ENCODE measurements at regions not wholly inside any gene's neighbourhood (a gene's known extent, or its start where the extent isn't known, plus 50 kb on each side); places are given as distances from the start of the nearest gene placed in this dataset.

- no peak for TF ChIP-seq NFIC (IDR thresholded peaks at IDR 0.05)
- TF ChIP-seq TEAD4 (IDR thresholded peaks at IDR 0.05), result no peak
- TF ChIP-seq EGR1 (IDR thresholded peaks at IDR 0.05), result no peak
- no peak for TF ChIP-seq TAF1 (IDR thresholded peaks at IDR 0.05; ENCODE audit: low read depth)
- no peak for TF ChIP-seq REST (IDR thresholded peaks at IDR 0.05; ENCODE audit: low read depth)
- no peak for TF ChIP-seq YY1 (IDR thresholded peaks at IDR 0.05; ENCODE audit: low read depth)
- no peak for TF ChIP-seq CREB1 (IDR thresholded peaks at IDR 0.05; ENCODE audit: low read depth)
- no peak for TF ChIP-seq MAX (IDR thresholded peaks at IDR 0.05)
- TF ChIP-seq RAD21 (IDR thresholded peaks at IDR 0.05; ENCODE audit: low read depth), result no peak
- no peak for TF ChIP-seq EP300 (IDR thresholded peaks at IDR 0.05; ENCODE audit: borderline replicate concordance)
- no peak for TF ChIP-seq ZBTB7A (IDR thresholded peaks at IDR 0.05; ENCODE audit: low read depth)
- TF ChIP-seq USF1 (IDR thresholded peaks at IDR 0.05), result no peak
- no peak for TF ChIP-seq TCF12 (IDR thresholded peaks at IDR 0.05; ENCODE audit: low read depth)
- TF ChIP-seq FOXM1 (IDR thresholded peaks at IDR 0.05; ENCODE audit: borderline replicate concordance, low read depth), result no peak
- no peak for TF ChIP-seq CEBPB (IDR thresholded peaks at IDR 0.05)
Measured at GRCh38 chr1:164272156-164272555, 286.8 kb upstream of the PBX1 start.

GRCh38 chr1:164296172-164296571 lies 262.8 kb upstream of the PBX1 start:
- TF ChIP-seq FOXM1 (IDR thresholded peaks at IDR 0.05; ENCODE audit: borderline replicate concordance, low read depth) (no peak), MAX (IDR thresholded peaks at IDR 0.05) (no peak), USF1 (IDR thresholded peaks at IDR 0.05) (no peak), CEBPB (IDR thresholded peaks at IDR 0.05) (no peak), CREB1 (IDR thresholded peaks at IDR 0.05; ENCODE audit: low read depth) (no peak), RAD21 (IDR thresholded peaks at IDR 0.05; ENCODE audit: low read depth) (no peak), EP300 (IDR thresholded peaks at IDR 0.05; ENCODE audit: borderline replicate concordance) (no peak), TAF1 (IDR thresholded peaks at IDR 0.05; ENCODE audit: low read depth) (no peak), YY1 (IDR thresholded peaks at IDR 0.05; ENCODE audit: low read depth) (no peak), REST (IDR thresholded peaks at IDR 0.05; ENCODE audit: low read depth) (no peak), NFIC (IDR thresholded peaks at IDR 0.05) (no peak), EGR1 (IDR thresholded peaks at IDR 0.05) (no peak), ZBTB7A (IDR thresholded peaks at IDR 0.05; ENCODE audit: low read depth) (no peak), TCF12 (IDR thresholded peaks at IDR 0.05; ENCODE audit: low read depth) (no peak), TEAD4 (IDR thresholded peaks at IDR 0.05) (no peak)

- no peak for TF ChIP-seq YY1 (IDR thresholded peaks at IDR 0.05; ENCODE audit: low read depth)
- TF ChIP-seq TAF1 (IDR thresholded peaks at IDR 0.05; ENCODE audit: low read depth), result no peak
- TF ChIP-seq MAX (IDR thresholded peaks at IDR 0.05), result no peak
- no peak for TF ChIP-seq CREB1 (IDR thresholded peaks at IDR 0.05; ENCODE audit: low read depth)
- no peak for TF ChIP-seq TEAD4 (IDR thresholded peaks at IDR 0.05)
- TF ChIP-seq EGR1 (IDR thresholded peaks at IDR 0.05), result no peak
- TF ChIP-seq USF1 (IDR thresholded peaks at IDR 0.05), result no peak
- no peak for TF ChIP-seq CEBPB (IDR thresholded peaks at IDR 0.05)
- no peak for TF ChIP-seq RAD21 (IDR thresholded peaks at IDR 0.05; ENCODE audit: low read depth)
- TF ChIP-seq TCF12 (IDR thresholded peaks at IDR 0.05; ENCODE audit: low read depth), result no peak
- TF ChIP-seq EP300 (IDR thresholded peaks at IDR 0.05; ENCODE audit: borderline replicate concordance), result no peak
- TF ChIP-seq REST (IDR thresholded peaks at IDR 0.05; ENCODE audit: low read depth), result no peak
- no peak for TF ChIP-seq ZBTB7A (IDR thresholded peaks at IDR 0.05; ENCODE audit: low read depth)
- no peak for TF ChIP-seq NFIC (IDR thresholded peaks at IDR 0.05)
- no peak for TF ChIP-seq FOXM1 (IDR thresholded peaks at IDR 0.05; ENCODE audit: borderline replicate concordance, low read depth)
Measured at GRCh38 chr1:164308101-164308500, 250.9 kb upstream of the PBX1 start.
